AG04450 (cell line): ENCODE measurements at regions not wholly inside any gene's neighbourhood (a gene's known extent, or its start where the extent isn't known, plus 50 kb on each side); places are given as distances from the start of the nearest gene placed in this dataset.

Experiments used
- CTCF ChIA-PET: fragments of 300-600, 350-600 bp; formaldehyde crosslinking; extraction: SDS; loops from one replicate; lab custom pipeline; 2022; ENCODE audit warnings: antibody characterized with exemption, inconsistent platforms; lab: Charles Lee
- POLR2A ChIA-PET: fragments of 350-600 bp; formaldehyde crosslinking; extraction: SDS; loops from one replicate; lab custom pipeline; 2021; ENCODE audit warnings: antibody characterized with exemption, inconsistent platforms; lab: Yijun Ruan, JAX
- DNase-seq: peaks from one replicate; pipeline ENCODE4 v3.0.0-alpha.2; 2011; ENCODE audit warnings: low read depth, low spot score
- H3K27ac ChIP-seq: one replicate; pipeline ENCODE4 v1.5.1; 2012; ENCODE audit warnings: low read depth, low read length, control low read depth
- H3K27me3 ChIP-seq: one replicate; pipeline ENCODE4 v1.6.0; 2012; ENCODE audit warnings: low read length; ENCODE audit not compliant: control insufficient read depth, insufficient read depth
- H3K4me3 ChIP-seq: 2 replicates; pipeline ENCODE4 v1.5.1; 2011; ENCODE audit warnings: mild to moderate bottlenecking, low read depth, low read length, control low read depth
- H3K9me3 ChIP-seq: 2 replicates; pipeline ENCODE4 v1.5.1; 2012; ENCODE audit warnings: low read length; ENCODE audit not compliant: control insufficient read depth, insufficient read depth
- CTCF ChIP-seq: IDR thresholded peaks from 2 replicates; pipeline ENCODE4 v1.5.1; 2011; ENCODE audit warnings: low read depth, low read length, control low read depth, inconsistent platforms

- ChIA-PET POLR2A (no interaction called here), CTCF (no interaction called here)
- H3K9me3 ChIP-seq, result no peaks in the 10 kb centered on the region
- no peak for DNase-seq
- H3K27me3 ChIP-seq, result no peaks in the 10 kb centered on the region
- no peak overlapping the region for H3K27ac ChIP-seq
- no peak overlapping the region for H3K4me3 ChIP-seq
- TF ChIP-seq CTCF, result no peak
Observed at GRCh38 chr19:46947866-46948265, 71.8 kb upstream of the NPAS1 start.

GRCh38 chr19:46950526-46951170, 69.0 kb upstream of the NPAS1 start:
- TF ChIP-seq CTCF, result no peak
- Histone ChIP-seq H3K27me3 (no peaks in the 10 kb centered on the region), H3K4me3 (no peak overlapping the region), H3K9me3 (peaks cover 4% of the 10 kb centered on the region; the same call in 1 of the 2 replicates), H3K27ac (peak overlapping the region; percentile 11)
- ChIA-PET POLR2A (interaction anchor here (0.6 kb wide), 1 partner anchor 82 kb away, joined by 7 read pairs; no protein-coding TSS in a partner anchor), CTCF (no interaction called here)
- no peak for DNase-seq

- ChIA-PET CTCF (no interaction called here), POLR2A (no interaction called here)
- H3K27me3 ChIP-seq, result no peaks in the 10 kb centered on the region
- TF ChIP-seq CTCF, result no peak
- peak overlapping the region; percentile 11 for H3K27ac ChIP-seq
- peaks cover 4% of the 10 kb centered on the region; the same call in 1 of the 2 replicates for H3K9me3 ChIP-seq
- no peak for DNase-seq
- H3K4me3 ChIP-seq, result no peak overlapping the region
Observed at GRCh38 chr19:46951171-46951986, 68.3 kb upstream of the NPAS1 start.

- TF ChIP-seq CTCF, result no peak
- H3K4me3 ChIP-seq, result no peak overlapping the region
- no peak for DNase-seq
- H3K9me3 ChIP-seq, result peaks cover 4% of the 10 kb centered on the region; the same call in 1 of the 2 replicates
- no peak overlapping the region for H3K27ac ChIP-seq
- POLR2A ChIA-PET, result no interaction called here
- CTCF ChIA-PET, result no interaction called here
- H3K27me3 ChIP-seq, result no peaks in the 10 kb centered on the region
Observed at GRCh38 chr19:46952874-46953273, 66.8 kb upstream of the NPAS1 start.
